ENCODE measurements at regions not wholly inside any gene's neighbourhood (a gene's known extent, or its start where the extent isn't known, plus 50 kb on each side); places are given as distances from the start of the nearest gene placed in this dataset.

- Histone ChIP-seq H3K4me1 (ENCODE audit: low read length) (peaks cover 9% of the 10 kb centered on the region), H3K4me3 (ENCODE audit: low read length) (no peak overlapping the region), H3K36me3 (ENCODE audit: insufficient read depth, low read length) (no peaks in the 10 kb centered on the region), H3K27ac (ENCODE audit: low read length) (no peak overlapping the region), H2AFZ (ENCODE audit: low read length) (no peak overlapping the region), H3K9me2 (replicated peaks; ENCODE audit: insufficient read depth, low read length) (no peaks in the 10 kb centered on the region), H3K27me3 (ENCODE audit: low read length) (no peaks in the 10 kb centered on the region), H3K79me2 (ENCODE audit: low read length) (no peaks in the 10 kb centered on the region), H3K9ac (ENCODE audit: low read length) (no peak overlapping the region), H4K20me1 (ENCODE audit: insufficient read depth, low read depth, low read length) (no peaks in the 10 kb centered on the region), H3K9me3 (ENCODE audit: low read length) (no peaks in the 10 kb centered on the region), H3K4me2 (ENCODE audit: low read depth, low read length, poor library complexity, severe bottlenecking) (no peak overlapping the region)
- DNase-seq: no peak
Observed at GRCh38 chr2:129101186-129101585, 782.5 kb upstream of the HS6ST1 start.

GRCh38 chr2:129103936-129104878, 785.5 kb upstream of the HS6ST1 start:
- Histone ChIP-seq H3K9me3 (ENCODE audit: low read length) (no peaks in the 10 kb centered on the region), H3K27me3 (ENCODE audit: low read length) (no peaks in the 10 kb centered on the region), H3K4me2 (ENCODE audit: low read depth, low read length, poor library complexity, severe bottlenecking) (no peak overlapping the region), H3K27ac (ENCODE audit: low read length) (no peak overlapping the region), H3K9ac (ENCODE audit: low read length) (no peak overlapping the region), H2AFZ (ENCODE audit: low read length) (no peak overlapping the region), H3K4me1 (ENCODE audit: low read length) (peaks cover 9% of the 10 kb centered on the region), H3K79me2 (ENCODE audit: low read length) (no peaks in the 10 kb centered on the region), H3K4me3 (ENCODE audit: low read length) (no peak overlapping the region), H3K36me3 (ENCODE audit: insufficient read depth, low read length) (no peaks in the 10 kb centered on the region), H4K20me1 (ENCODE audit: insufficient read depth, low read depth, low read length) (no peaks in the 10 kb centered on the region), H3K9me2 (replicated peaks; ENCODE audit: insufficient read depth, low read length) (no peaks in the 10 kb centered on the region)
- DNase-seq: no peak

- Histone ChIP-seq H3K27me3 (ENCODE audit: low read length) (no peaks in the 10 kb centered on the region), H3K36me3 (ENCODE audit: insufficient read depth, low read length) (no peaks in the 10 kb centered on the region), H3K9ac (ENCODE audit: low read length) (no peak overlapping the region), H2AFZ (ENCODE audit: low read length) (no peak overlapping the region), H3K9me3 (ENCODE audit: low read length) (no peaks in the 10 kb centered on the region), H4K20me1 (ENCODE audit: insufficient read depth, low read depth, low read length) (no peaks in the 10 kb centered on the region), H3K4me3 (ENCODE audit: low read length) (no peak overlapping the region), H3K4me1 (ENCODE audit: low read length) (no peaks in the 10 kb centered on the region), H3K27ac (ENCODE audit: low read length) (no peak overlapping the region), H3K9me2 (replicated peaks; ENCODE audit: insufficient read depth, low read length) (no peaks in the 10 kb centered on the region), H3K79me2 (ENCODE audit: low read length) (no peaks in the 10 kb centered on the region), H3K4me2 (ENCODE audit: low read depth, low read length, poor library complexity, severe bottlenecking) (no peak overlapping the region)
- no peak for DNase-seq
Observed at GRCh38 chr2:129112181-129112580, 793.5 kb upstream of the HS6ST1 start.

- DNase-seq: no peak
- Histone ChIP-seq H4K20me1 (ENCODE audit: insufficient read depth, low read depth, low read length) (no peaks in the 10 kb centered on the region), H3K4me2 (ENCODE audit: low read depth, low read length, poor library complexity, severe bottlenecking) (no peak overlapping the region), H3K79me2 (ENCODE audit: low read length) (no peaks in the 10 kb centered on the region), H3K36me3 (ENCODE audit: insufficient read depth, low read length) (no peaks in the 10 kb centered on the region), H3K4me3 (ENCODE audit: low read length) (no peak overlapping the region), H3K9me3 (ENCODE audit: low read length) (no peaks in the 10 kb centered on the region), H3K9ac (ENCODE audit: low read length) (no peak overlapping the region), H2AFZ (ENCODE audit: low read length) (no peak overlapping the region), H3K4me1 (ENCODE audit: low read length) (no peaks in the 10 kb centered on the region), H3K27ac (ENCODE audit: low read length) (no peak overlapping the region), H3K27me3 (ENCODE audit: low read length) (no peaks in the 10 kb centered on the region), H3K9me2 (replicated peaks; ENCODE audit: insufficient read depth, low read length) (no peaks in the 10 kb centered on the region)
Observed at GRCh38 chr2:129113776-129114175, 795.1 kb upstream of the HS6ST1 start.

- DNase-seq: no peak
- Histone ChIP-seq H3K79me2 (ENCODE audit: low read length) (no peaks in the 10 kb centered on the region), H3K4me1 (ENCODE audit: low read length) (no peaks in the 10 kb centered on the region), H3K27me3 (ENCODE audit: low read length) (no peaks in the 10 kb centered on the region), H3K4me3 (ENCODE audit: low read length) (no peak overlapping the region), H3K9me3 (ENCODE audit: low read length) (no peaks in the 10 kb centered on the region), H4K20me1 (ENCODE audit: insufficient read depth, low read depth, low read length) (no peaks in the 10 kb centered on the region), H2AFZ (ENCODE audit: low read length) (no peak overlapping the region), H3K9ac (ENCODE audit: low read length) (no peak overlapping the region), H3K27ac (ENCODE audit: low read length) (no peak overlapping the region), H3K9me2 (replicated peaks; ENCODE audit: insufficient read depth, low read length) (no peaks in the 10 kb centered on the region), H3K36me3 (ENCODE audit: insufficient read depth, low read length) (no peaks in the 10 kb centered on the region), H3K4me2 (ENCODE audit: low read depth, low read length, poor library complexity, severe bottlenecking) (no peak overlapping the region)
Observed at GRCh38 chr2:129117434-129117833, 798.8 kb upstream of the HS6ST1 start.

- Histone ChIP-seq H3K4me3 (ENCODE audit: low read length) (no peak overlapping the region), H3K79me2 (ENCODE audit: low read length) (no peaks in the 10 kb centered on the region), H3K27me3 (ENCODE audit: low read length) (no peaks in the 10 kb centered on the region), H3K9me2 (replicated peaks; ENCODE audit: insufficient read depth, low read length) (no peaks in the 10 kb centered on the region), H3K4me2 (ENCODE audit: low read depth, low read length, poor library complexity, severe bottlenecking) (no peak overlapping the region), H2AFZ (ENCODE audit: low read length) (no peak overlapping the region), H3K36me3 (ENCODE audit: insufficient read depth, low read length) (no peaks in the 10 kb centered on the region), H3K4me1 (ENCODE audit: low read length) (no peaks in the 10 kb centered on the region), H3K27ac (ENCODE audit: low read length) (no peak overlapping the region), H4K20me1 (ENCODE audit: insufficient read depth, low read depth, low read length) (no peaks in the 10 kb centered on the region), H3K9ac (ENCODE audit: low read length) (no peak overlapping the region), H3K9me3 (ENCODE audit: low read length) (no peaks in the 10 kb centered on the region)
- DNase-seq: no peak
Observed at GRCh38 chr2:129118296-129118695, 799.6 kb upstream of the HS6ST1 start.

GRCh38 chr2:129129087-129129486, 810.4 kb upstream of the HS6ST1 start:
- no peaks in the 10 kb centered on the region for H4K20me1 ChIP-seq (ENCODE audit: insufficient read depth, low read depth, low read length)
- H3K36me3 ChIP-seq (ENCODE audit: insufficient read depth, low read length): no peaks in the 10 kb centered on the region
- H3K9me3 ChIP-seq (ENCODE audit: low read length): no peaks in the 10 kb centered on the region
- H3K27me3 ChIP-seq (ENCODE audit: low read length): peaks cover 2% of the 10 kb centered on the region; the same call in 1 of the 2 replicates
- no peaks in the 10 kb centered on the region for H3K79me2 ChIP-seq (ENCODE audit: low read length)
- H3K4me3 ChIP-seq (ENCODE audit: low read length): no peak overlapping the region
- no peak overlapping the region for H2AFZ ChIP-seq (ENCODE audit: low read length)
- no peak overlapping the region for H3K9ac ChIP-seq (ENCODE audit: low read length)
- no peaks in the 10 kb centered on the region for H3K9me2 ChIP-seq (replicated peaks; ENCODE audit: insufficient read depth, low read length)
- no peak for DNase-seq
- H3K27ac ChIP-seq (ENCODE audit: low read length): no peak overlapping the region
- no peaks in the 10 kb centered on the region for H3K4me1 ChIP-seq (ENCODE audit: low read length)
- H3K4me2 ChIP-seq (ENCODE audit: low read depth, low read length, poor library complexity, severe bottlenecking): no peak overlapping the region

GRCh38 chr2:129133692-129134641, 815.3 kb upstream of the HS6ST1 start:
- no peak for DNase-seq
- Histone ChIP-seq H3K4me2 (ENCODE audit: low read depth, low read length, poor library complexity, severe bottlenecking) (no peak overlapping the region), H4K20me1 (ENCODE audit: insufficient read depth, low read depth, low read length) (no peaks in the 10 kb centered on the region), H3K9me2 (replicated peaks; ENCODE audit: insufficient read depth, low read length) (no peaks in the 10 kb centered on the region), H3K9me3 (ENCODE audit: low read length) (no peaks in the 10 kb centered on the region), H3K9ac (ENCODE audit: low read length) (no peak overlapping the region), H3K79me2 (ENCODE audit: low read length) (no peaks in the 10 kb centered on the region), H2AFZ (ENCODE audit: low read length) (no peak overlapping the region), H3K4me1 (ENCODE audit: low read length) (no peaks in the 10 kb centered on the region), H3K36me3 (ENCODE audit: insufficient read depth, low read length) (no peaks in the 10 kb centered on the region), H3K27me3 (ENCODE audit: low read length) (peaks cover 2% of the 10 kb centered on the region; the same call in 1 of the 2 replicates), H3K27ac (ENCODE audit: low read length) (no peak overlapping the region), H3K4me3 (ENCODE audit: low read length) (no peak overlapping the region)
